Left renal cortex interstitium (tissue), 4 donors: ENCODE measurements at regions not wholly inside any gene's neighbourhood (a gene's known extent, or its start where the extent isn't known, plus 50 kb on each side); places are given as distances from the start of the nearest gene placed in this dataset.
"Not testable (repeated sequence)": the region's sequence is repeated elsewhere in the genome, so short reads cannot be mapped to it uniquely, and the experiment has no call there.

Experiments used
- DNase-seq, 4 donors: peaks; one replicate each; pipeline ENCODE4 v3.0.0-alpha.2; 2013; ENCODE audit warnings: low read depth in 4 of 4, low spot score in 2 of 4, missing footprints in 1 of 4

DNA sequence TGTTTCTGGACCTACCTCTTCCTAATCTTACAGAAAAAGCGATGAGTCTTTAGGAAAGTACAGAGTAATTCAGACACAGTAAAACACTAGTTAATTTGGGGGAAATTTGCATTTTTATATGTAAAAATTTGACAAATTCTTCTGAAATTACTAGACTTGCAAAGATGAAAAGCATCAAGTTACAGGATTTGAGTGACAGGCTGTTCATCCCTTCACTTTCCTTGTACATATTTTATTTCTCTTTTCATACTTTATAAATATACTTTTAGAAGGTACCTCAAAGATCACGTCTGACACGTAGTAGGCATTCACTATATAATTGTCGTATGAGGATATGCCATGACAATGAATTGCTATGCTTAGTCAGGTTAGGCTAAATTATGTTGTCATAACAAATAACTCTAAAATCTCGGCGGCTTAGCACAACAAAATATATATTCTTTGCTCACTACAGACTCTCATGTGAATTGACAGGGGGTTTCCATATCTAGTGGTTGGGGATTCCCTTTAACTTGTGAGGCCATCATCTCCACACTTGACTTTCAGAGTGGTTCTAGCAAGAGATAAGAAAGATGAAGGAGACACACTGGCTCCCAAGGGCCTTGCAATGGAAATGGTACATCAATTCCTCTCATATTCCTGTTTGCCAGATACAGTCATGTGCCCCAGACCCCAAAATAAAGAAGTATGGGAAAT is 154.1 kb upstream of the TUT7 start:
- no peak for DNase-seq

DNA sequence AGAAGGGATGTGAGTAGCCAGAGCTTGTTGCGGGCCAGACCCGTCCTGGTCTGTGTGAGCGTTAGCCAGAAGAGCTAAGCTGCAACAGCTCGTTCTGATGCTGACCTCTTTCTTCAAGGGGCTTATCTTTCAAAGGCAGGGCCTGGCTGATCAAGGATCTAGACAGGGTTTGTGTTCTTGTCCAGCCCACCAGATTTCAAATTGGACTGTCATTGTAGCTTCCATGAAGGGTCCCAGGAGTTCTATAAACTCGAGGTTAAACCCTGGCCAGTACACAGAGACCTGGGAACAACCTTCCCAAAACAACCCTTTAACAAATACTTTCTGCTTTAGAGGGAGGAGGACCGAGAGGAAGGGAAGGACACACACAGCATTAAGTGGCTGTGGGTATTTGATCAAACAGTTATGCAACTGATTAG is 153.0 kb upstream of the TUT7 start:
- no peak for DNase-seq

DNA sequence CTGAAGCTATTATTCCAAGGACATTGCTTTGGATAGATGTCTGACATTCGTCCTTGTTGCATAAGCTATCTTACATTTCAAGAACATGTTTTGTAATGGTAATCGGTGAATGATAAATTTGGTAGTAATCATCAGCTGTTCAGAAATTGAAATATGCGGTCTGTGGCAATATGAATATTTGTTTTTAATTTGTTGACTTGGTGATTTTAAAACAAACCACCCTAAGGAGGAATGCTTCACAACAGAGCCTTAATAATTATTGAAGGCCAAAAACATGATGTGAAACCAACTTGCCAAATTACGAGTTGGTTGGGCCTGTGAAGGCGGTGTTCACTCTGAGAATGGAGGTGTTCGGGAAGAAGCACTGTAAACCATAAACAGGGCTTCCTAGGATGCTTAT is 149.7 kb upstream of the TUT7 start:
- DNase-seq = no peak

DNA sequence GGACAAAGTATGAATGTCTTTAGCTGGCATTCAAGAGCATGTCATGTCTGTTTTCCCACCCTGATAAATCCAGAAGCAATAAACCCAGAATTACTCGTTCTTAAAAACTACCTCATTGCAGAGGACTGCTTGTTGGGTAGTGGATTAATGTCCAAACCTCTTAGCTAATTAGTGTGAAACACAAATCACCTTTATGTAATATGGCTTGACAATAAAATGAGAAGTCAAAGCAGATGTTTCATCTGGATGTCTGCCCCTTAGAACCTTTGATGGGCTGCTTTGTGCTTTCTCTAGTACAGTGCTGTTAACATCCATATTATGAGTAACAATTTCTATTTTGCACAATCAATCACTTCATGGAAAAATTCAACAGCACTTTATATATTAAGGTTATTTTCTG is 149.1 kb upstream of the TUT7 start:
- no peak for DNase-seq

GRCh38 chr9:86500667-86501435 is 146.6 kb upstream of the TUT7 start:
- DNase-seq = no peak

GRCh38 chr9:86500031-86500430 is 145.8 kb upstream of the TUT7 start:
- no peak for DNase-seq

DNA sequence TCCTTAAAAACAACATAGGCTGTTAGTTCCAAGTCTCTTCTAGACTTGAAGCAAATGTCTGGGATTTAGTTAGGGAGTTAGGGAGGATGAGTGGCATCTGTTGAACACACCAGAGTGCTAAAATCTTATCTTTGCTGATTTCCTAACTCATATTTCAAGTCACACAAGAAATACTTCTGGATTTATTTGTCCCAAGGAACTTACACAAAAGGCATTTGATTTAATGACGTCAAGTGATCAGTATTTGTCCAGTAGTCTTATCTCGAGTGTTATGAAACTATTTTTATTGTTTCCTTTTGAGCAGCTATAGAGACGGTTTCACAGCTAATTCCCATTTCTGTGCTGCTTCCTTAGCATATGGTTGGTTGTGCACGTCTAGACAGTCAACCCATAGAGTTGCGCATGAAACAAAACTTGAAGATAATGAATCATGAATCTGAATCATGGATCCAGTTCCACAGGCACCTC is 140.5 kb upstream of the TUT7 start:
- no peak for DNase-seq

- no peak for DNase-seq
Observed at GRCh38 chr9:86491468-86492266, 137.5 kb upstream of the TUT7 start.

DNA sequence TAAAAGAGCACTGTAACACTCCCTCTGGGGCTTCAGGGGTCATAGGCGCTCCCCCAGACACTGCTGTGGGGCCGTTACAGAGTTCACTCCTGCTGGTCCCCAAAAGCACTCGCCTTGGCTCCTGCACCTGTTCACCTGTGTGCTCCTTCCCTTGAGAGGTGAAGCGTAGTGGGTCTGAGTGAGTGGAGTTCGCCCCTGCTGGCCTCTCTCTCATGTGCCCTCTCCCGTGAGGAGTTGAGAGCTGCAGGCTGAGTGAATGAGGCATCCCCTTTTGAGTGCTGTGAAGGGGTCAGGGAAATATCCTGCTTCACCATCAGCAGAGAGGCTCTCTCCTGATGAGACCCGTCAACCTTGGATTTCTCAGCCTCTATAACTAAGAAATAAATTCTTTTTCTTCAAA is 134.6 kb upstream of the TUT7 start:
- no peak for DNase-seq

- DNase-seq = no peak
Observed at GRCh38 chr9:86488345-86488744, 134.1 kb upstream of the TUT7 start.

GRCh38 chr9:86487838-86488233 is 133.6 kb upstream of the TUT7 start:
- no peak for DNase-seq

- peak in 2 of 4 donors; percentile 31 to 74 for DNase-seq
Observed at GRCh38 chr9:86486891-86487837, 133.0 kb upstream of the TUT7 start.

DNA sequence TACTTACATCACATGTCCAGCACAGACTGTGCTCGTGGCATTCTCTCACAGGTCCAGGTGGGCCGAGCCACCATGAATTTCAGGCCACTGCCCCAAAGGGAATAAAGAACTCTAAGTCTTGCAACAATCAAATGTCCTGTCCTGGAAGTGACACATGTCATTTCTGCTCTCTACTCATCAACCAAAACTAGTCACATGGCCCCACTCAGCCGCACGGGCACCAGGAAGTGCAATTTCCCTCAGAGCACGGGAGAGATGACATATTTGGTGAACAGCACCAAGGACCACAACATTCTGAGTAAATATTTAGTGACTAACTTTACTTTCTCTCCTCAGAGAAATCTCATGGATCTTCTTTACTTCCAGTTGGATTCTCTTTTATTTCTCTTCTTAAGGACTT is 131.1 kb upstream of the TUT7 start:
- DNase-seq = no peak

DNA sequence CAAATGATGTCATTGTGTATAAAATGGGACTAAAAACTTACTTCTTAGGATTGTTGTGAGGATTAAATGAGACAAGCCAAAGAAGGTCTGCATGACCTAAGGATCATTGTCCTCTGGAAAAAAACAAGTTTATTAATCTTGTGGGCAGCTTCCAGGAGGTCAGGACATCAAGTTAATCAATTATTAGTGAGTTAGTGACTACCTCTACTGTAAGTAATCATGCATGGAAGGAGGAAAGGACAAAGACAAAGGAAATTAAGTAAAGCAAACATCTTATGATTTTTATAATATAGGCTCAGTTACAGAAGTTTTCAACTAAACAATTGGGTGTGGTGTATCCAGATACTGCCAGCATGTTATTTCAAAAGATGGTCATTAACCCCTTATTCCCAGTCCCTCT is 129.3 kb upstream of the TUT7 start:
- DNase-seq = no peak

DNA sequence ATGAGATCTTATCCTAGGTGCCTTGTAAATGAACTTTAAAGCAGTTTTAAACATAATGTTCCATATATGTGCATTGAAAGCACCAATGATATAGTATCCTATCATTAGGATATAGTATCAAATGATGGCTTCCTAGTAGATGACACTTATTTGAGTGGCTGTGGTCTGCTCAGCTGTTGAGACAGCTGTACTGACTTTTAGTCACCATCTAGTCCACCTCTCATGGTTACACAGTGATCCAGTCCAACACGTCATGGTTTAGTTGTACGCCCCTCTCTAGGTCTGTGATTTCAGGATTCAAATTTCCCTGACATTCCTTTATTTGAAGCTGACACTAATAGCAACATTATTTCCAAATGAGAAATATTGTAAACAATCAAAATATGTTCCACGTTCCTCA is 127.3 kb upstream of the TUT7 start:
- no peak for DNase-seq

GRCh38 chr9:86475255-86475654 is 121.0 kb upstream of the TUT7 start:
- not testable (repeated sequence) for DNase-seq

- no peak for DNase-seq
Observed at GRCh38 chr9:86471171-86471815, 117.1 kb upstream of the TUT7 start.

GRCh38 chr9:86470326-86470725 is 116.1 kb upstream of the TUT7 start:
- no peak for DNase-seq

DNA sequence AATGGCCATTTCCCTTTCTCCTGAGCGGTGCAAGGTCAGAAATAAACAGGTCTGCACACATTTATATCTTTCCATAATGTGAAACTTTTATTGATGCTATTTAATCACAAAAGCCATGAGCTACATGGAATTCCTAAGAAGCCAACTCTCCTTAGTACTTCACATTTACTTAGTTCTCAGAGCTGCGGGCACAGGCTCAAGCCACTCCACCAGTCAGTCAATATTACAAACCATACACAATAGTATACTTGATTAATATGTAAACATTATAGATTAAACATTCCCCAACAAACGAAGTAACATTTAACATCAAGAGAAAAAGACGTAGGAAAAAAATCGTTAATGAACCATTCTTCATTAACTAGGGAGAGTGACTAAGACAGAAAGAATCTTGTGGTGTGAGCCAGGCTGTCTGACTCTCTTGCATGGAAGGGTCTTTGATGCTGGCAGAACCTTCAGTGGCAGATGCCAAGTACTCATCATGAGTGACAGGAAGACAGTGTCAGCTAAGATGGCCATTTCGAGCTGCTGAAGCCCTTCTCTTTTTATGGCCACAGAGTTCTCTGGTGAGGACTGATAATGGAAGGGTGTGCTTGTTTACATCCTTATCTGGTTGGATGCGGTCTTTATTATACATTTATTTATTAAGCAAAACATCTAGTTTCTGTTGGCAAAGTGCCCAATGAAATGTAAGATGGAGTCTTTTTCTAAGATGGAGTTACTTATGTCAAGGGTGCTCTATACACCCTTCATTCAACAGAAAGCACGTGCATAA is 115.5 kb upstream of the TUT7 start:
- no peak for DNase-seq
